ENCODE measurements at regions not wholly inside any gene's neighbourhood (a gene's known extent, or its start where the extent isn't known, plus 50 kb on each side); places are given as distances from the start of the nearest gene placed in this dataset.

DNA sequence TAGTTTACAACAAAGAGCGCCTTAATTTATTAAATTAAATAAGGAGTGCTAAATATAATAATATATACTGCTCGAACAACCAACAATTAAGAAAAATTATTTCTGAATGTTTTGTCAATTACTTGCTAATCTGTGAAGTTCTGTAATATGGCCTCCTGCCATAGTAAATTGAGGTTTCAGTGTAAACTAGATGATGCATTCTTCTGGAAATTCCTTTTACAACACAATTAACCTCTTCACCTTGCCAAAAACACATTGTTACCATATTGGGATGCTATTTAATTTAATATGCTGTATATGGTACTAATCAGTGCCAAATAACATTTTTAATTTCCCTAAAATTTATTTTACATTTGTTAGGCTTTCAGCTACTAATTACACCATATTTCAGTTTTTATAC lies 808.4 kb upstream of the CITED2 start:
- TF ChIP-seq, protein P1, sequence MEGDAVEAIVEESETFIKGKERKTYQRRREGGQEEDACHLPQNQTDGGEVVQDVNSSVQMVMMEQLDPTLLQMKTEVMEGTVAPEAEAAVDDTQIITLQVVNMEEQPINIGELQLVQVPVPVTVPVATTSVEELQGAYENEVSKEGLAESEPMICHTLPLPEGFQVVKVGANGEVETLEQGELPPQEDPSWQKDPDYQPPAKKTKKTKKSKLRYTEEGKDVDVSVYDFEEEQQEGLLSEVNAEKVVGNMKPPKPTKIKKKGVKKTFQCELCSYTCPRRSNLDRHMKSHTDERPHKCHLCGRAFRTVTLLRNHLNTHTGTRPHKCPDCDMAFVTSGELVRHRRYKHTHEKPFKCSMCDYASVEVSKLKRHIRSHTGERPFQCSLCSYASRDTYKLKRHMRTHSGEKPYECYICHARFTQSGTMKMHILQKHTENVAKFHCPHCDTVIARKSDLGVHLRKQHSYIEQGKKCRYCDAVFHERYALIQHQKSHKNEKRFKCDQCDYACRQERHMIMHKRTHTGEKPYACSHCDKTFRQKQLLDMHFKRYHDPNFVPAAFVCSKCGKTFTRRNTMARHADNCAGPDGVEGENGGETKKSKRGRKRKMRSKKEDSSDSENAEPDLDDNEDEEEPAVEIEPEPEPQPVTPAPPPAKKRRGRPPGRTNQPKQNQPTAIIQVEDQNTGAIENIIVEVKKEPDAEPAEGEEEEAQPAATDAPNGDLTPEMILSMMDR (IDR thresholded peaks at IDR 0.05) = no peak
- no peak for TF ChIP-seq POLR2A (IDR thresholded peaks at IDR 0.05)
